NAMALWA (cell line): ENCODE measurements at regions not wholly inside any gene's neighbourhood (a gene's known extent, or its start where the extent isn't known, plus 50 kb on each side); places are given as distances from the start of the nearest gene placed in this dataset.
"Not testable (repeated sequence)": the region's sequence is repeated elsewhere in the genome, so short reads cannot be mapped to it uniquely, and the experiment has no call there.

Source experiments
- DNase-seq: peaks from one replicate; pipeline ENCODE4 v3.0.0-alpha.2; 2015; ENCODE audit warnings: low spot score

DNA sequence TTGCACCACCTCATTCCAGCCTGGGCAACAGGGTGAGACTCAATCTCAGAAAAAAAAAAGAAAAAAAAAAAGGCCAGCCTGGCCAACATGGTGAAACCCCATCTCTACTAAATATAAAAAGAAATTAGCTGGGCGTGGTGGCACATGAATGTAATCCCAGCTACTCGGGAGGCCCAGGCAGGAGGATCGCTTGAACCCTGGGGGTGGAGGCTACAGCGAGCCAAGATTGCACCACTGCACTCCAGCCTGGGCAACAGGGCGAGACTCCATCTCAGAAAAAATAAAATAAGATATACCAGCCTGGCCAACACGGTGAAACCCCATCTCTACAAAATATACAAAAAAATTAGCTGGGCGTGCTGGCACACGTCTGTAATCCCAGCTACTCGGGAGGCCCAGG lies 1602.3 kb downstream of the RPIA start:
- DNase-seq, result not testable (repeated sequence)

- DNase-seq, result not testable (repeated sequence)
These were observed 1603.7 kb downstream of the RPIA start for GRCh38 chr2:90295036-90295750.

DNA sequence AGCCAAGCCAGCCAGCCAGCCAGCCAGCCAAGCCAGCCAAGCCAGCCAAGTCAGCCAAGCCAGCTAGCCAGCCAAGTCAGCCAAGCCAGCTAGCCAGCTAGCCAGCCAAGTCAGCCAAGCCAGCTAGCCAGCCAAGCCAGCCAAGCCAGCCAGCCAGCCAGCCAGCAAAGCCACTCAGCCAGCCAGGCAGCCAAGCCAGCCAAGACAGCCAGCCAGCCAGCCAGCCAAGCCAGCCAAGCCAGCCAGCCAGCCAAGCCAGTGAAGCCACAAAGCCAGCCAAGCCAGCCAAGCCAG lies 1605.0 kb downstream of the RPIA start:
- not testable (repeated sequence) for DNase-seq

GRCh38 chr2:90297701-90298100 lies 1606.2 kb downstream of the RPIA start:
- DNase-seq, result not testable (repeated sequence)

GRCh38 chr2:90298126-90298755 lies 1606.8 kb downstream of the RPIA start:
- not testable (repeated sequence) for DNase-seq

GRCh38 chr2:90298983-90299382 lies 1607.5 kb downstream of the RPIA start:
- not testable (repeated sequence) for DNase-seq

- DNase-seq, result not testable (repeated sequence)
These were observed 1631.5 kb downstream of the RPIA start for GRCh38 chr2:90322982-90323381.

DNA sequence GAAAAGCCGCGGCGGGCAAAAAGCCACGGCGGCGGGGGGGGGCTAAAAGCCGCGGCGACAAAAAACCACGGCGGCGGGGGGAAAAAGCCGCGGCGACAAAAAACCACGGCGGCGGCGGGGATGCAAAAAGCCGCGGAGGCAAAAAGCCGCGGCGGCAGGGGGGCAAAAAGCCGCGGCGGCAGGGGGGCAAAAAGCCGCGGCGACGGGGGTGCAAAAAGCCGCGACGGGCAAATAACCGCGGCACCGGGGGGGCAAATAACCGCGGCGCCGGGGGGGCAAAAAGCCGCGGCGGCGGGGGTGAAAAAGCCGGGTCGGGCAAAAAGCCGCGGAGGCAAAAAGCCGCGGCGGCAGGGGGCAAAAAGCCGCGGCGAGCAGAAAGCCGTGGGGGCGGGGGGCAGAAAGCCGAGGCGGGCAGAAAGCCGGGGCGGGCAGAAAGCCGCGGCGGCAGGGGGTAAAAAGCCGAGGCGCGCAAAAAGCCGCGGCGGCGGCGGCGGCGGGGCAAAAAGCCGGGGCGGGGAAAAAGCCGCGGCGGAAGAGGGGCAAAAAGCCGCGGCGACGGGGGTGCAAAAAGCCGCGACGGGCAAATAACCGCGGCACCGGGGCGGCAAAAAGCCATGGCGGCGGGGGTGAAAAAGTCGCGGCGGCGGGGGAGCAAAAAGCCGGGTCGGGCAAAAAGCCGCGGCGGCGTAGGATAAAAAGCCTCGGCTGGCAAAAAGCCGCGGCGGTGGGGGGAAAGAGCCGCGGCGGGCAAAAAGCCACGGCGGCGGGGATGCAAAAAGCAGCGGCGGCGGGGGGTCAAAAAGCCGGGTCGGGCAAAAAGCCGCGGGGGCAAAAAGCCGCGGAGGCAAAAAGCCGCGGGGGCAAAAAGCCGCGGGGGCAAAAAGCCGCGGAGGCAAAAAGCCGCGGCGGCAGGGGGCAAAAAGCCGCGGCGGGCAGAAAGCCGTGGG lies 1632.4 kb downstream of the RPIA start:
- DNase-seq, result not testable (repeated sequence)

DNA sequence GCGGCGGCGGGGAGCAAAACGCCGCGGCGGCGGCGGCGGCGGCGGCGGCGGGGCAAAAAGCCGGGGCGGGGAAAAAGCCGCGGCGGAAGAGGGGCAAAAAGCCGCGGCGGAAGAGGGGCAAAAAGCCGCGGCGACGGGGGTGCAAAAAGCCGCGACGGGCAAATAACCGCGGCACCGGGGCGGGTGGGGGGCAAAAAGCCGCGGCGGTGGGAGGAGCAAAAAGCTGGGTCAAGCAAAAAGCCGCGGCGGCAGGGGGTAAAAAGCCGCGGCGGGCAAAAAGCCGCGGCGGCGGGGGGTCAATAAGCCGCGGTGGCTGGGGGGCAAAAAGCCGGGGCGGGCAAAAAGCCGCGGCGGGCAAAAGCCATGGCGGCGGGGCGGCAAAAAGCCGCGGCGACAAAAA lies 1633.2 kb downstream of the RPIA start:
- DNase-seq, result not testable (repeated sequence)

GRCh38 chr2:90325796-90326353 lies 1634.4 kb downstream of the RPIA start:
- DNase-seq, result not testable (repeated sequence)

- DNase-seq, result not testable (repeated sequence)
These were observed 1664.1 kb downstream of the RPIA start for GRCh38 chr2:90355546-90355945.

DNA sequence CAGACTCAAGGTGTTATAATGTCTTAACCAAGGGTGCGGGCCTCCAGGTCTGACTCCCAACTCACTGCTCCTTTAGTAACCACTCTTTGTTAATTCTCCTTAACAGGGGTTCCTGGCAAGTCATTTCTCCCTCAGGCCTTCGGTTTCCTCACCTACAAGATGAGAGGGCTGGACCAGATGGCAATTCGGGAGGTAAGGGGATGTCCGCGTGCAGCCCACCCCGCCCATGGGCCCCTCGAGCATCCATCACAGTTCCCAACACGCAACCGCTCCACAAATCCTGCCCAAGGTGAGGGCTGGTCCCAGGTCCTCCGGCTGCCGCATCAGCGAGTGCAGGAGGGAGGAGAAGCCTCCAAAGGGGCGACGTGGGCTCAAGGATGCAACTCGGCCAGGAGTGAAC lies 1667.9 kb downstream of the RPIA start:
- DNase-seq, result not testable (repeated sequence)

DNA sequence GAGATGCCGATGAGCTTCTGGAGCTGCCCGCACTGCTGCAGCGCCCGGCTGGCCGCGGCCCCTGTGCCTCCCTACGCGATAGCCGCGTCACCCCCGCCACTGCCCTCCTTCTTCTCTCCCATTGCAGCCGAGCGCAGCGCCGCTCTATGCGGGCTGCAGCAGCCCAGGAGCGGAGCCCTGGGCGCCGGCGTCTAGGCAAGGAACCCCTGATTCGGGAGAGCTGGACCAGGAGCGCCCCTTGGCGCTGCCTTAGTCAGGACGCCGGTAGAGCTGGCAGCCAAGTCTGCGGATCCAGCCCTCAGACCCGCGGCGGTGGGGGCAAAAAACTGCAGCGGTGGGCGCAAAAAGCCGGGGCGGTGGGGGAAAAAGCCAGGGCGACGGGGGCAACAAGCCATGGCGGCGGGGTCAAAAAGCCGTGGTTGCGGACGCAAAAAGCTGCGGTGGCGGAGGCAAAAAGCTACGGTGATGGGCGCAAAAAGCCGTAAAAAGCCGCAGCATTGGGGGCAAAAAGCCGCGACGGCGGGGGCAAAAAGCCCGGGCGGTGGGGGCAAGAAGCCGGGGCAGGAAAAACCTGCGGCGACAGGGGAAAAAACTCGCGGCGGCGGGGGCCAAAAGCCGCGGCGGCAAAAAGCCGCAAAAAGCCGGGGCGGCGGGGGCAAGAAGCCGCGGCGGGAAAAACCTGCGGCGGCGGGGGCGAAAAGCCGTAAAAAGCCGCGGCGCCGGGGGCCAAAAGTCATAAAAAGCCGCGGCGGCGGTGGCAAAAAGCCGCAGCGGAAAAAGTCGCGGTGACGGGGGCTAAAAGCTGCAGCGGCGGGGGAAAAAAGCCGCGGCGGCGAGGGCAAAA lies 1668.6 kb downstream of the RPIA start:
- DNase-seq, result not testable (repeated sequence)

DNA sequence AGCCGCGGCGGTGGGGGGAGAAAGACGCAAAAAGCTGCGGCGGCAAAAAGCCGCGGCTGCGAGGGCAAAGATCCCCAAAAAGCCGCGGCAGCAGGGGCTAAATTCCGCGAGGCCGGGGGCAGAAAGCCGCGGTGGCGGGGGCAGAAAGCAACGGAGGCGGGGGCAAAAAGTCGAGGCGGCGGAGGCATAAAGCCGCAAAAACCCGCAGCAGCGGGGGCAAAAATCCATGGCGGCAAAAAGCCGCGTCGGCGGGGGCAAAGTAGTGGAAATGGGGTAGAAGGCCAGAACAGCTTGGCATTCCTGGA lies 1669.2 kb downstream of the RPIA start:
- DNase-seq, result not testable (repeated sequence)
